ENCODE measurements at regions not wholly inside any gene's neighbourhood (a gene's known extent, or its start where the extent isn't known, plus 50 kb on each side); places are given as distances from the start of the nearest gene placed in this dataset.
"Not testable (repeated sequence)": the region's sequence is repeated elsewhere in the genome, so short reads cannot be mapped to it uniquely, and the experiment has no call there.

DNA sequence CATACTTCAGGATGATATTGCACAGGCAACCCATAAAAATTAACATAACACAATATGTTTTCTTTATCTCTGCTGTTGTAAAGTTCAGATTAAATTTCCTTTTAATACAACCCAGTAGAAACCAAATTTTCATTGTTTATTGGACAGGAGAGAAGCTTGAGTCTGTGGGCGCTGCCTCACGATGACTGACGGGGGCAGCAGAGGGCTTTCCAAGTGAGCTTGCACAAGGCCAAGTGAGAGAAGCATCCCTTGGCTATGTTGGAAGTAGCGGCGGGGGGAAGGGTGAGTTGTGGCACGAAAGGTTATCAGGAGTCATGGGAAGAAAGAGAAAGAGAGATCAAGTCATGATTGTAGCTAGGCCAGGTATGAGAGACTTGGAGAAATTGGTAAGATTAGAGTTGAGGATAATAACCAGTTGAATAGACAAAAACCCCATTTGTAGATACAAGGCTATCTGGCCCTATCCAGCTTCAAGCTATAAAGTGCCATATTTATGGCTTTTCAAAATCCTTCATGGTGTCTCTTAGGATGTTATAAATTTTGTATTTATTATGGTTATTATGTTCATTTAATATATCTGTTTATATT, 413.7 kb upstream of the FAM98A start:
- no peak for DNase-seq

DNA sequence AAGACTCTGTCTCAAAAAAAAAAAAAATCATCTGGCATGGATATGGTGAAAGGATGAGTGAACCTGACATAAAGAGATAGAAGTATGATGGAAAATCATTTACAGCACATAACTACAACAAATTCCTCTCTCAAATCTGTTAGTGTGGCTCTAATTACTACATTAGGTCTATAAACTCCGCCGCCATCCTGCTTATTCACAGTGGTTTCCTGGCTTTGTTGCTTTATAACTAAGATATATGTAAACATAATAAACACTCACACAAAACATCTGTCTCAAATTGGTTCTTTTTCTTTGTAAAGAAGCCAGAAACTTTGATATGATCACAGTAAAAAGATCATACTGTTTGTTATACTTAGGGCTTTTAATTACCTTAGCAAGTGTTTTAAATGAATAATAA, 412.6 kb upstream of the FAM98A start:
- no peak for DNase-seq

DNA sequence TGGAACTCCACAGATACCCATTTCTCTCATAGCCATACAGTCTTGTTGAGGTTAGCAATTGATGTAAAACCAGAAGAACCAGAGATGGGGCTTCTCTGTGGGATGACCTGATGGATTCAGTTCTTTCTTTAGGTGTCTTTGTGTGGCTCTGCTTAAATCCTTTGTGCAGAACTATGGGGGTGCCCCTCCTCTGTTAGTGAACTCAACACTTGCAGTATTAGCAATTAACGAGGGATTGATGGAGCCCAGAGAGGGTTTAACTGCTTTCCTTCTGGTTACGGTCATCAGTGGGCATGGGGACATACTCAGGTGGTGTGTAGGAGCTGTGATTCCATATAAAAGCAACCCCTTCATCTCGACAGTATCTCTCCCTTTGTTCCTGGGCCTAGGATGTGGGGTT, 406.8 kb upstream of the FAM98A start:
- DNase-seq = no peak

DNA sequence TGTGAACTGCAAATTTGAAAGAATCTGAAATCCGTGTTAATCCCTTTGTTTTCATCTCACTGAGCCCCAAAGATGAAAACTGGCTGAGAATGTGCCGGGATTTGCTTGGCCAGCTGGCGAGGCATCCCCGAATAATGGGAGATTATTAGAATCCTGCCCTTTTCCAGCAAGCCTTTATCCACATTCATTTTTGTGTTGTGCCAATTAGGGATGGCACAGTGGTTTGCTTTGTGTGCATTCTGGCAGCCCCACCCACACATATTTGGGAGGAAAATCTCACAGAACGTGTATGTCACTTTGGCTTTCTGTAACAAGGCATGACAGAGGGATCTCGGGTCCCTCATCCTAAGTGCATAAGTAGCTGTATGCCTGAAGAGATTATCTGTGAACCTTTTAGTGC, 405.8 kb upstream of the FAM98A start:
- no peak for DNase-seq

DNA sequence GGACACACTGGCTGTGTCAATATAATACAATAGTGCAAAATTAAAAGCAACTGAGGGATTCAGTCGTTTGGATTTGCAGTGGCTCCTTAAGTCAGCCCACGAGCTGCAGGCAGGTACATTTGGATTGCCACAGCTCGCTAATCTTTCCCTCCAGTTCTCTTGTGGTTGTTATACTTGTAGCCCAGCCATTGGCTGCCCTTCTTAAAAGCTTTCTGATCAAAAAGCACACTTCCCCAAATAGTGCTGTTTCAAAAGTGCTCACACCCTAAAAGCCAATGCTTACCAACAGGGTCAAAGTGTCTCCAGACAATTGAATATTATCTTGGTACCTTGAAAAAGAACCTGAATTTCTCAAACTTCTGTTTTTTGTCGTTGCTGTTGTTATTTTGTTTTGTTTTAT, 404.7 kb upstream of the FAM98A start:
- DNase-seq = no peak

DNA sequence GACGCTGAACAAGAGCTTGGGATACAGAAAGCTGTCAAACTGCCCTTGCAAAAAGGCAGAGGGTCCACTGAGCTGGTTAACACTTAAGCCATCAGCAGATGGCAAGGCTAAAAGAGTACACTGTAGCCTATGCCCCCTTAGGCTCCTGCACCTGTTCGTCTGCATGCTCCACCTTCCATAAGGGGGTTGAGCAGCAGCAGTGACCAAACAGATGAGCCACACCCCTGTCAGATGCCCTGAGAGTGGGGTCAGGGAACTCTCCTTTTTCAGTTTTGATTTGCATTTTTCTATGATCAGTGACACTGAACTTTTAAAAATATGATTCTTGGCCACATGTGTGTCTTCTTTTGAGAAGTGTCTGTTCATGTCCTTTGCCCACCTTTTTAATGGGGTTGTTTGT, 402.5 kb upstream of the FAM98A start:
- no peak for DNase-seq

DNA sequence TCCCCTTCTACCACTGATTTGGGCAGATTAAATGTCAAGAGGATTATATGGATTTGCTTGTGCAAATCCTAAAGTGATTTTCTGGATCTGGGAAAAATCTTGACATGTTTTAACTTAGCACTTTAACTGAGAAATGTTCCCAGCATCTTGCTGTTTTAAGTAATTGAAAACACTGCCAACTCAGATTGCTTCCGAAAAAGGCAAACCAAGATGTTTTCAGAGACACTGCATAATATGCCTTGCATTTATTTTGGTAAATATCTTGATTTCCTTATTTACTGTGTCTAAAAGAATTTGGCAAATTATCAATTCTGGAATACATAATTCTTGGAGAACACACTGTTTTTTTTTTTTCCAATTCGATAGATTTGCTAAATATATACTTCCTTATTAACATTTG, 385.0 kb upstream of the FAM98A start:
- no peak for DNase-seq

DNA sequence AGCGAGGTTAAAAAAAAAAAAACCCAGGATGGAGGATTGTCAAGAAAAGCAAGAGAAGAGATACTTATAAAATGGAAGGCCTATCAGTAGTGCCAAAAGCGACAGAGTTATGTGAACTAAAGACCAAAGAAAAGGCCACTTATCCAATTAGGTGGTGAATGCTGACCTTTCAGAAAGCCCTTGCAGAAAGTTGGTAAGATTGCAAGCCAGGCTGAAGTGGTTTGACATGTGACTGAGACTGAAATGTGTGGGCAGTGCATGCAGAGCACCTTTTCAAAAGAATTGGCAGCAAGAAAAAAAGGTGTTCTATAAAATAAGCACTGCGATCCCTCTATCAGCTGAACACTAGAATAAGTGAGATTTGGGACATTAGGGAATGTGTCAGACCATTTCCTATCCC, 379.4 kb upstream of the FAM98A start:
- DNase-seq = no peak

DNA sequence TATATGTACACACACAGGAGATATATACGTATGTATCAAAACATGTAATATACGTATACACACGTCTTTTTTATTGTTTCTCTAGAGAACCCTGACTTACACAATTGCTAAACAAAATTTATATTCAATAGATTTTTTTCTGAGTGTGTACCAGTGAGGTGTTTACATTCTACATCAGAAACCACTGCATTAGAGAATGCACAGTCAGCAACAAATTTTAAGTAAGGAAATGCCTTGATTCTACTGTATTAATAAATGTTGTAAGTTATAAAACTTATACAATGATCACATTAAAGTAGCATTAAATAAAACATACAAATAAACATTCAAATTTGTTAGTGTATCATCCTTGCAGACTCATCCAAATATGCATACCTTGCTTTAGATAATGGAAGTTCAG, 376.4 kb upstream of the FAM98A start:
- DNase-seq = no peak

DNA sequence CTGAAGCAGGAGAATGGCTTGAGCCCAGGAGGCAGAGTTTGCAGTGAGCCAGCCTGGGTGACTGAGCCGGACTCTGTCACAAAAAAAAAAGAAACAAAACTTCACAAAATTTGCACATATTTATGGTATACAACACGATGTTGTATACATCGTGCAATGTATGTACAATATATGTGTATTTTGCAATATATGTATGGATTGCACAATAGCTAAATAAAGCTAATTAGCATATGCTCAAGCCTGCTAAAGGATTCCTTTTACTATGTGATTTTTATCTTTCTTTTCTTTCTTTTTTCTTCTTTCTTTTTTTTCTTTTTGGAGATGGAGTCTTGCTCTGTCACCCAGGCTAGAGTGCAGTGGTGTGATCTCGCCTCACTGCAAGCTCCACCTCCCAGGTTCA, 368.0 kb upstream of the FAM98A start:
- no peak for DNase-seq

DNA sequence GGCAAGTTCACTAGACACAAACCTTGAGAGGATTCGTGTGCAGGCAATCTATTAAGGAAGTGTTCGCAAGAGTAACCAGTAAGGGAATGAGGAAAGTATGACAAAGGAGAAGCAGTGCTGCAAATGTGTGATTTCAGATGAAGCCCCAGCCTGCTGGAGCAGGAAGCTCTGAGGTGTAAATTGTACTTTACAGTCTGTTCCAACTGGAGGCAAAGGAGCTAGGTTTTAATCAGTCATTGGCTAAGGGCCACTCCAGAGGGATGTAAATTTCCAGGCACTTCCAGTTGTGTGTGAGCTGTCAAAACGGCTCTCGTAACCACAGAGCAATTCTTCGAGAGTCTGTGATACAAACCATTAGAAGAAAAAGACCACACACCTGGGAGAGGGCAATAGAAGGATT, 359.5 kb upstream of the FAM98A start:
- no peak for DNase-seq

DNA sequence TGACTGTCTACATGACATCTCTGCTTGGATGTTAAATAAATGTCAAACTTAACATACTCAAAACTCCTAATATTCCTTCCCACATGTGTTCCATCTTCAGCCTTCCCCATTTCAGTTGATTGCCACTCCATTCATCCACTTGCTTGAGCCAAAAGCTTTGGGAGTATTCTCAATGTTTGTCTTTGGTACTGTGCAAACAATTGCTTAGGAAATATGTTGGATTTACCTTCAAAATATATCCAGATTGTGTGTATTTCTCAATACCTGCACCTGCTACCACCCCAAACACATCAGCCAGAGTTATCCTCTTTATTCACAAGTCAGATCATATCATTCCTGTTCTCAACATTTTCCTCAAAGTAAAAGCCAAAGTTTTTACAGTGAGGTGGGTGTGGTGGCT, 350.3 kb upstream of the FAM98A start:
- no peak for DNase-seq

DNA sequence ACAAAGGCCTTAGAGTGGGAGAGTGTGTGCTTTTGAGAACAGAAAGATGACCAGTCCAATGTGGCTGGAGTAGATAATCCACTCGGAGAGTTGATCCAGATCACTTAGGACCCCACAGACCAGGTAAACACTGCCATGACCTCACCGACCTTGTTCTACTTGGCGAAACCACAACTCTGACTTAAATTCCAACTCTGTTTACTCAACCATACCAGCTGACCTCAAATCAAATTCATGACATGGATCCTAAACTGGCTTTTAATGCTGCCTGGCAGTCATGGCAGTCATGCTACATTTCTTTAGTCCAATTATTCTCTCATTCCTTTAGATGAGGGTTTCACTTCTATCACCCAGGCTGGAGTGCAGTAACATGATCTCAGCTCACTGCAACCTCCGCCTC, 347.1 kb upstream of the FAM98A start:
- DNase-seq = no peak

DNA sequence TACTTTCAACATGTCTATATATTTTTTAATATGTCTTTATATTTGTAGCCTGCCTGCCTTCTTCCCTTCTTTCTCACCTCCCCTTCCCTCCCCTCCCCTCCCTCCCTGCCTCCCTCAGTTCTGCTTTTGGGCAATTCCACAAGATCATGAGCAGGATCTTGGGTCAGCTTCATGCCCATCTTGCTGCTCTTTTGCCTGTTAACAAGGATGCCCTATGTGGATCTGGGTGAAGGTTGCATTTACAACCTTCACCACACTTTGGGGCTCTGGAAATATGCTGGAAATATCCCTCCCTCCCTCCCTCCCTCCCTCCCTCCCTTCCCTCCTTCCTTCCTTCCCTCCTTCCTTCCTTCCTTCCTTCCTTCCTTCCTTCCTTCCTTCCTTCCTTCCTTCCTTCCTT, 334.1 kb upstream of the FAM98A start:
- DNase-seq = no peak

DNA sequence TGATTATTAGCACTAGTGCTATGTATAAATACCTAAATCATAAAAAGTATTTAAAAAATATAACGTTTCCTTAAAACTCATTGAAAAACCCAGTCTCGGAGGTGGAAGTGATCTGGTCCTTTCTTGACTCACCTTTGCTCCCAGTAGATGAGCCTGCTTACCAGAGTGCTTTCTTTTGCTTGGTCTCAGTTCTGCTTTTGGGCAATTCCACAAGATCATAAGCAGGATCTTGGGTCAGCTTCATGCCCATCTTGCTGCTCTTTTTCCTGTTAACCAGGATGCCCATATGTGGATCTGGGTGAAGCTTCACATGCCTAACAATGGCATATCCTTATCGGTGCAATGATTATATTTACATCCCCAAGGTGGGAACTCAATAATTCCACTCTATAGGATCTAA, 332.1 kb upstream of the FAM98A start:
- DNase-seq = no peak

DNA sequence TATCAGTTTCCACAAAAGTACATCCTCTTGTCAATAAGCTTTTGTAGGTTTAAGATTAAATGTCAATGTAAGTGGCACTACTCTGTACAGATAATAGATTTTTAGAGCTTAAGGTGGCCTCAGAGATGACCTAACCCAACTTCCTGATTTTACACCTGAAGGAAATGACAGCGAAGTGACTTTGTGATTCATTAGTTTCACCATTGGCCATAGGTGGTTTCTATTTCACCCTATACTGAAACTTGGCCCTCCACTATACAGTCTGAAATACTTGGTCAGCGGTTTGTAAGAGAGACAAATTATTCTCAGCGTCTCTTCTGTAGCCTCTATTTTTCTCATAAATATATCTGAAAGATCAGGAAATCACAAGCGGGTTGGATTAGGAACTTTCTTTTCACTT, 330.4 kb upstream of the FAM98A start:
- DNase-seq = no peak

DNA sequence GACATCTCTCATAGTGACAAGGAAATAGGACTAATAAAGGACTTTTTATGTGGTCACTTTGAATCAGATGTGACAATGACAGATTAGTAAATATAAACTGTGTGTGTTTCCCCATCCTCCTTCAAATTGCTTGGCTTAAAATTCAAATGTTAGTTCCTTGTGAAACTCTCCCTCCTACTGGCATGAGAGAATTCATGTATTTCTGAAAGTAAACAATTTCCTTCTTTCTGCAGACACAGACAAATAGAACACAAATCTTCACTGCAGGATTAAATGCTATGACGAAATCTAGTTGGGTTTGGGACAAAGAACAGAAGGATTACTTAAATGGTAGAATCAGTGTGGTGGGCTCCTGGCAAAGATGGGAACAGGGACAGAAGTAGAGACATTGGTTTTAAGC, 328.7 kb upstream of the FAM98A start:
- DNase-seq = no peak

DNA sequence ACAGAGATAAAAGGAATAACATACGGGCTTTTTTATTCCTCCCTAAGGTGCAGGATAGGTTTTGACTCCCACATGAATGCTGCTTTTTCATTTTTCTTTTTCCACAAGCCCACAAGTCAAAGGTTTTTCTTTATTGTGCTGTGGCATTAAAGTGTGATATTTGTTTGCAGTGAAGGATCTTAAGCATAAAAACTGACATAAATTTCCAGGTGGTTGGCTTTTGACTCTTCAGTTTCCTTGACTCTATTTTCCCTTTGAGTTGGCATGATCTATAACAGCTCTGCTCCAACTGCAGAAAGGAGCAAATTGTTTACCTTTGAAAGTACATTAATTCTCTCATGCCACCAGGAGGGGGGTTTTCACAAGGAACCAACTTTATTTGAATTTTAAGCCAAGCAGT, 326.2 kb upstream of the FAM98A start:
- no peak for DNase-seq

DNA sequence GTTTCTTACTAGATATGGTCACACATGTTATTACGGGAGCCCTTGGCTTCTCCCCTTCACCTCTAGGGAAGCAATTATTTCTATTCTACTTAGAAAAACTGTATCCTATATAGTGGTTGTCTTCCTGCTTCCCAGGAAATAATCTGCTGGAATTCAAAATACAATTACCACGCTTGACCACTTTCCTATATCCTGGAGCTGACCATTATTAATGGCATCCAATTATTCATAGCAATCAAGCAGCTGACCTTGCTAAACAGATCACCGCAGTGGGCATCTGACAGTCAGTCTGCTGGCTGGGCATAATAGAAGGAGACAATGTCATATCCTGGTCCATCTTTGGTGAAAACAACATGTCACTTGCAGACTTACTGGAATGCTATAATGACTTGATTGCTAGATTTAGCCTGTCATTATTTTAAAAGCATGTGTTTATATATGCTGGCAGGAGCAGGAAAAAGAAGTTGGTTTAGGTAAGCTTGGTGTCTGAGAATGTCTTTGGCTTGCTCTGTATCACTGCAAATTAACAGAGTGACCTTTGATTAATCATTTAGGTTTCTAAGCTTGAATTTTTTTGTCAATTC, 325.6 kb upstream of the FAM98A start:
- no peak for DNase-seq

DNA sequence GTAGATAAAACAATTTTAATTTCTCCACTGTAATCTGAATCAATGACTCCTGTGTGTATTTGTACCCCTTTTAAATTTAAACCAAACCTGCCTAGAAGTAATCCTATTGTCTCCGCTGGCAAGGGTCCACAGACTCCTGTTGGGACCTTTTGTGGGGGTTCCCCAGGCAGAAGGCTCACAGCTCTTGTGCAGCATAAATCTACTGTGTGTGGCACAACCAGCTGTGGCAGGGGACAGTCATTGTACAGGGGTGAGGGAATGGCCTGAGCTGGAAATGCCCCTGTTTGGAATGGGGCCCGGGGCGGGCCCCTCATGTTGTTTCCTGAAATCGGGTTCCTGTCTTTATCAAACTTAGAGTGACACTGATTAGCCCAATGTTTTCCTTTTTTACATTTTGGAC, 318.2 kb upstream of the FAM98A start:
- DNase-seq = no peak

DNA sequence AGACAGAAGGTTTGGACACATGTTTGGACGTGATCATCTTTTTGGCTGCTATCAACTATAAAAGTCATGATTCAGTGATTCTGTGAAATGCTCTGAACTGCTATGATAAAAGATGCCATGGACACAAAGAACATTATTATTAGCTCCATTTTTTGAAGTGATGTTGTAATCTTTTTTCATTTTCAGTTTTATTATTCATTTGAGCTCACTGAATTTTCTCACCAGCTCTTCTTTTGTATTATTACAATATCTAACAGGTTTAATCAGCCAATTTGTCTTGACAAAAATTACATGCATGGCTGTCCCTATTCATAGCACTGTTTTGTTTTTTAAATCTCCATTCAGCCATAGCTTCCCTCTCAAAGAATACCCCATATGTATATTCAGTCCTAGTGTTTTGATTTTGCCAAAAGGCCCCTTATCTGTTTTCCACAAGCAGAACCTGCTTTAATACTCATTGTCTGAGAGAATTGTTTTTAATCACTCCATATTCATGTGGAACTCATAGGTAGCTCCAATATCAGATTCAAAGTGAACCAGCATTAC, 314.0 kb upstream of the FAM98A start:
- DNase-seq = no peak

DNA sequence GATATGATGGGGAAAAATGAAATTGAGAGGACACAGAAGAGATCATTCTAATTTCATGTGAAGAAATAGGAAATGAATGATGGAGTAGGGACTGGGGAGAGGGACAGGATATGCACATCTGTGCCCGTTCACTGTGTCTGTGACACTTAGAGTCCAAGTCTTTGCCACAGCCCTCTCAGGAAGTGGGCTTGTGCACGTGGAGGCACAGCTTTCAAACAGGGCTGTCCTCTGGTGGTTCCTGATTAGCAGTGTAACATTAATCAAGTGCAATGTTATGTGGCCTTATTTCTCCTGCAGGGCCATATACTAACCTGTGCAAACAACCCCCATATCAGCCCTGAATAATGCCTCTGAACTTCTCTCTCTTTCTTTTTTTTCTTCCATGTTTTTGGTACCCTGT, 312.2 kb upstream of the FAM98A start:
- DNase-seq = no peak

DNA sequence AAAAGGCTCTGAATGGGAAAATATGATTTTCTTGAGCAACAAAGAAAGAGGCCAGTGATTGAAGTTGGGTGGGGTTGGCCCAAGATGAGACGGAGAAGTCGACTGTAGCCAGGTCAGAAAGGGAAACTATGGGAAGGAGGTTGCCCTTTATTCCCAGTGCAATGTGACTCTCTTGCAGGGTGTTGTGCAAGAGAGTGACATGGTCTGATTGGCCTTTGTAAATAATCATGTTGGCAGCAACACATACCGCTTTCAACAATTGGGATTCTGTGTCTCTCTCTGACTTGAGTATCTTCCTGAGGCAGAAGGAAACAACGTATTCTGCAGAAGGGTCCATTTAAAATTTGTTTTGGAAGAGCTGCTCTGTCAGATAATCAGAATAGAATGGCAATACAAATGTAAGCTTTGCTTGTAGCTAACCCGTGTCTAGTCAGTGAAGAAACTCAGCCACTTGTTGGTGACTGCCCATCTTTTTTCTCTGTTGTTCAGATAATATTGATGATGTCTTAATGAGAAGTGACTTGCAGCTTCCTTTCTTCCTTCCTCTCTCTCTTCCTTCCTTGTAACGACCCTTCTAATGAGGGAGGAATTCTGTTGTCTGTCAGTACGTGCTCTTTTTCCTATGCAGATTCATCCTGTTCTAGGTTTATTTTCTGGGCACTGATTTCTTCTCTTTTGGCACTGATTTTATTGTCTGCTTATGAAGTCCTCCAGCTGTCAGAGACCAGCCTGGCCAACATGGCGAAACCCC, 311.0 kb upstream of the FAM98A start:
- DNase-seq = no peak

DNA sequence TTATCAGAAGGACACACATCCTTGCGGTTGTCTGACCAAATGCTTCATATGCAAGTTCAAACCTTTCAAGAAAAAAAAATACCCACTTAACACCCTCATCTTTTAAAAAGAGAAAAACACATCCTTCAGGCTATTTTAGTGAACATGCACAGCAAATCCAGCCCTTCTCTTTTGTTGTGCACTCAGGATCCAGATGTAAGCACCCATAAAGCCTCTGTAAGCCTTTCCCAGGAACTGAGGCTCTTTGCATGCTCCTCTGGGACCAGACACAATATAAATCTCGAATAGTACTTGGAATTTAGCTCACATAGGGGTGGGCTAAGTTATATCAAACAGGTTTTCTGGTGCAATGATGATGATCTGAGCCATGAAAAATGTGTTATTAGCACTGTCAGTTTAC, 308.8 kb upstream of the FAM98A start:
- DNase-seq = no peak

DNA sequence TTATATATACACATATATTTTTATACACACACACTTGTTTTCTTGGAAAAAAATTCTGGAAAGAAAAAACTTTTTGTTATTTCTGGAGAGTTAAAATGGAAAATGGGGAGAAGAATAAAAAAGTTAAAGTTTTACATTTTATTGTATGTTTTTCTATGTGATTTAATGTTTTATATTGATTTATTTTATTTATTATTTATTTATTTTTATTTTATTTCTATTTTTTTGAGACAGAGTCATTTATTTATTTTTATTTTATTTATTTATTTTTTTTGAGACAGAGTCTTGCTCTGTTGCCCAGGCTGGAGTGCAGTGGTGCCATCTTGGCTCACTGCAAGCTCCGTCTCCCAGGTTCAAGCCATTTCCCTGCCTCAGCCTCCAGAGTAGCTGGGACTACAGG, 307.0 kb upstream of the FAM98A start:
- not testable (repeated sequence) for DNase-seq

Data from CD4-positive, alpha-beta T cell treated with Interleukin-10 for 1 hour (primary cell).